Thymus (tissue), 11 donors: ENCODE measurements at regions not wholly inside any gene's neighbourhood (a gene's known extent, or its start where the extent isn't known, plus 50 kb on each side); places are given as distances from the start of the nearest gene placed in this dataset.

Experiments
- DNase-seq, 9 donors: peaks; one replicate each; pipeline ENCODE4 v3.0.0-alpha.2; 2013; ENCODE audit warnings: low spot score in 9 of 9, low read depth in 6 of 9, missing footprints in 1 of 9
- H3K27ac ChIP-seq, 2 donors: one replicate each; pipeline ENCODE4 v1.5.1; 2013; ENCODE audit warnings: control low read depth in 1 of 2, low read depth in 1 of 2, low read length in 1 of 2, mild to moderate bottlenecking in 1 of 2, moderate library complexity in 1 of 2
- H3K27me3 ChIP-seq, 2 donors: one replicate each; pipeline ENCODE4 v1.5.1; 2013; ENCODE audit warnings: low read length in 1 of 2; ENCODE audit not compliant: control insufficient read depth in 2 of 2, insufficient read depth in 1 of 2
- H3K36me3 ChIP-seq, 2 donors: one replicate each; pipeline ENCODE4 v1.5.1; 2013; ENCODE audit warnings: low read length in 1 of 2, mild to moderate bottlenecking in 1 of 2, moderate library complexity in 1 of 2; ENCODE audit not compliant: control insufficient read depth in 2 of 2, insufficient read depth in 2 of 2
- H3K4me1 ChIP-seq, 2 donors: one replicate each; pipeline ENCODE4 v1.5.1; 2013; ENCODE audit warnings: low read length in 2 of 2; ENCODE audit not compliant: control insufficient read depth in 2 of 2, insufficient read depth in 2 of 2
- H3K4me3 ChIP-seq, 2 donors: one replicate each; pipeline ENCODE4 v1.5.1; 2013; ENCODE audit warnings: low read length in 2 of 2, control low read depth in 1 of 2, mild to moderate bottlenecking in 1 of 2
- H3K9me3 ChIP-seq, 2 donors: one replicate each; pipeline ENCODE4 v1.5.1; 2013; ENCODE audit warnings: low read length in 1 of 2, mild to moderate bottlenecking in 1 of 2; ENCODE audit not compliant: control insufficient read depth in 2 of 2, insufficient read depth in 1 of 2
- WGBS: extraction: QIAGEN DNeasy Blood & Tissue Kit; methylation state at CpG from one replicate; pipeline ENCODE4 v1.1.7; 2013; 5-methylcytosine and 5-hydroxymethylcytosine counted together
- donor health status: healthy.

GRCh38 chr3:96266395-96267190 lies 547.8 kb upstream of the EPHA6 start:
- Histone ChIP-seq H3K27ac (no peak overlapping the region), H3K36me3 (no peaks in the 10 kb centered on the region), H3K9me3 (no peaks in the 10 kb centered on the region), H3K27me3 (no peaks in the 10 kb centered on the region), H3K4me1 (no peaks in the 10 kb centered on the region), H3K4me3 (no peak overlapping the region)
- no peak for DNase-seq
- WGBS: 91% methylated on average over 3 of the region's 3 CpGs

GRCh38 chr3:96267577-96267976 lies 546.8 kb upstream of the EPHA6 start:
- Histone ChIP-seq H3K27me3 (no peaks in the 10 kb centered on the region), H3K4me1 (no peaks in the 10 kb centered on the region), H3K4me3 (no peak overlapping the region), H3K36me3 (no peaks in the 10 kb centered on the region), H3K27ac (no peak overlapping the region), H3K9me3 (no peaks in the 10 kb centered on the region)
- DNase-seq: no peak
- WGBS: 45% methylated on average over 3 of the region's 3 CpGs

- DNase-seq: no peak
- no peaks in the 10 kb centered on the region for H3K4me1 ChIP-seq
- no peak overlapping the region for H3K4me3 ChIP-seq
- no peaks in the 10 kb centered on the region for H3K27me3 ChIP-seq
- no peaks in the 10 kb centered on the region for H3K36me3 ChIP-seq
- H3K27ac ChIP-seq: no peak overlapping the region
- H3K9me3 ChIP-seq: peaks cover 0 to 10% of the 10 kb centered on the region in 2 donors
- WGBS: 92% methylated on average over 4 of the region's 4 CpGs
These were observed 520.3 kb upstream of the EPHA6 start for GRCh38 chr3:96294143-96294542.

GRCh38 chr3:96300743-96301142 lies 513.7 kb upstream of the EPHA6 start:
- DNase-seq: no peak
- 93% methylated on average over 4 of the region's 4 CpGs for WGBS
- Histone ChIP-seq H3K4me1 (no peaks in the 10 kb centered on the region), H3K27ac (no peak overlapping the region), H3K27me3 (no peaks in the 10 kb centered on the region), H3K4me3 (no peak overlapping the region), H3K9me3 (peaks cover 0 to 15% of the 10 kb centered on the region in 2 donors), H3K36me3 (no peaks in the 10 kb centered on the region)

GRCh38 chr3:96319166-96319565 lies 495.2 kb upstream of the EPHA6 start:
- Histone ChIP-seq H3K4me3 (no peak overlapping the region), H3K4me1 (no peaks in the 10 kb centered on the region), H3K9me3 (no peaks in the 10 kb centered on the region), H3K27ac (no peak overlapping the region), H3K27me3 (no peaks in the 10 kb centered on the region), H3K36me3 (no peaks in the 10 kb centered on the region)
- DNase-seq: no peak
- WGBS: 25% methylated on average over 1 of the region's 1 CpG

- WGBS: 97% methylated on average over 1 of the region's 1 CpG
- H3K9me3 ChIP-seq: no peaks in the 10 kb centered on the region
- H3K4me3 ChIP-seq: no peak overlapping the region
- no peaks in the 10 kb centered on the region for H3K36me3 ChIP-seq
- no peaks in the 10 kb centered on the region for H3K27me3 ChIP-seq
- no peaks in the 10 kb centered on the region for H3K4me1 ChIP-seq
- no peak for DNase-seq
- no peak overlapping the region for H3K27ac ChIP-seq
These were observed 490.3 kb upstream of the EPHA6 start for GRCh38 chr3:96324087-96324486.

GRCh38 chr3:96330795-96331194 lies 483.6 kb upstream of the EPHA6 start:
- H3K36me3 ChIP-seq: no peaks in the 10 kb centered on the region
- no peak overlapping the region for H3K4me3 ChIP-seq
- no peaks in the 10 kb centered on the region for H3K9me3 ChIP-seq
- H3K27me3 ChIP-seq: no peaks in the 10 kb centered on the region
- DNase-seq: no peak
- WGBS: 61% methylated on average over 2 of the region's 2 CpGs
- no peaks in the 10 kb centered on the region for H3K4me1 ChIP-seq
- H3K27ac ChIP-seq: no peak overlapping the region

GRCh38 chr3:96331341-96331740 lies 483.1 kb upstream of the EPHA6 start:
- WGBS: 24% methylated on average over 1 of the region's 1 CpG
- no peak overlapping the region for H3K27ac ChIP-seq
- no peak for DNase-seq
- no peaks in the 10 kb centered on the region for H3K36me3 ChIP-seq
- H3K4me3 ChIP-seq: no peak overlapping the region
- H3K27me3 ChIP-seq: no peaks in the 10 kb centered on the region
- H3K9me3 ChIP-seq: no peaks in the 10 kb centered on the region
- H3K4me1 ChIP-seq: no peaks in the 10 kb centered on the region

GRCh38 chr3:96334779-96335178 lies 479.6 kb upstream of the EPHA6 start:
- Histone ChIP-seq H3K4me3 (no peak overlapping the region), H3K36me3 (no peaks in the 10 kb centered on the region), H3K9me3 (peaks cover 0 to 7% of the 10 kb centered on the region in 2 donors), H3K27ac (no peak overlapping the region), H3K4me1 (no peaks in the 10 kb centered on the region), H3K27me3 (no peaks in the 10 kb centered on the region)
- WGBS: 60% methylated on average over 1 of the region's 1 CpG
- DNase-seq: no peak
